Retinal pigment epithelial cell (primary cell): ENCODE measurements at regions not wholly inside any gene's neighbourhood (a gene's known extent, or its start where the extent isn't known, plus 50 kb on each side); places are given as distances from the start of the nearest gene placed in this dataset.

ENCODE experiments used
- DNase-seq: peaks from one replicate; pipeline ENCODE4 v3.0.0-alpha.2; 2010; ENCODE audit warnings: low read depth
- H3K4me3 ChIP-seq: 2 replicates; pipeline ENCODE4 v1.5.1; 2011; ENCODE audit warnings: mild to moderate bottlenecking, low read length, control low read depth, moderate library complexity
- CTCF ChIP-seq: conservative IDR thresholded peaks from 2 replicates; pipeline ENCODE4 v1.5.1; 2011; ENCODE audit warnings: low read depth, low read length, control low read depth, inconsistent platforms

DNA sequence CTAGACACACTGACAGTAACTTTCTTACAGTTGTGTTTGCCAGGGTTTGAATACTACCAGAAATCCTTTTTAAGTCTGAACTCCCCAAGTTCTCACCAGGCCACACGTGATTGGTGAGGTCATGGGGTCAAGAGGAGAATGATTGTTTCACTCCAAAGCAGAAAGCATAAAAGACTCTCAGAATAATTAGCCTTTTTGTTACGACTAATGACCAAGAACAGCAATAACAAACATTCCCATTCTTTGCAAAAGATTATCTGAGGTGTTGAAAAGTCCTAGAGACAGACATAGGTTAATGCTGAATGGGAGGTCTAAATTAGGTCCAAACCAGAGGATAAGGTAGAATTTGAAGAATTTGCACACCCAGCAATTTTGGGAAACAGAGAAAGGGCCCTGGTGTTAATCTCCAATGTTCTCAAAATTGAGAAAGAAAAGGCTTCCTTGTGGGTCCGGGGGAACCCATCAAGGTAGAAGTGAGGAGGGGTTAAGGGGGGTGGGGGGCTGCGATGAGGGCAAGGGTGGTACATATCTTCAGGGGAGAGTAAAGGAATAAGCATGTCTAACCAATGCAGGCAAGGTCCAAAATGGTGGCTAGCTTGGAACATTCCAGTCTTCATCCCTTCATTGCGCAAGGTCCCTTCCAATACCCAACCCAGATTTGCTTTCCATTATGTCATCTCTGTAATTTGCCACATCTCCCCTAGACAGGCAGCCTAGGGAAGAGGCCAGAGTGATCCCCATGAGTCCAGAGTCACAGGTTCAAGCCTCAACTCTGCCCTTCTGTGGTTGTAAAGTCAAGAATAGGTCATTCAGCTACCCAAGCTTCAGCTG is 74.6 kb upstream of the NFIA start:
- no peak overlapping the region for H3K4me3 ChIP-seq
- no peak for DNase-seq
- TF ChIP-seq CTCF: no peak

- no peak for DNase-seq
- TF ChIP-seq CTCF: no peak
- H3K4me3 ChIP-seq: no peak overlapping the region
Observed at GRCh38 chr1:61005614-61006580, 76.5 kb upstream of the NFIA start.

GRCh38 chr1:61004262-61005003 is 77.9 kb upstream of the NFIA start:
- no peak overlapping the region for H3K4me3 ChIP-seq
- no peak for TF ChIP-seq CTCF
- DNase-seq: no peak

DNA sequence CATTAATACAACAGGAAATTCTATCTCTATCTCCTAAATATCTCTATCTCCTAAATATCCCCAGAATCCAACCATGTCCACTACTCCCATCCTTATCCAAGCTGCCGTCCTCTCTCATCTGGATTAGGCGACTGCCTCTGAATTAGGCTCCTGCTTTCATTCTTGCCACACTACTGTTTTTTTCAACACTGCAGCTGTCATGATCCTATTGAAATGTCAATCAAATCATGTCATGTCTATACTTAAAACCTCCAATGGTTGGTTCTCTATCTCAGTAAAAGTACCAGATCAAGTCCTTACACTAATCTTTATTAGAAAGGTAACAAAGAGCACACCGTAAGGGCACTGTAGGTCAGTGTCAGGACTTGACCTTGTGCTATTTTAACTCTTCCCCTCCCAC is 82.0 kb upstream of the NFIA start:
- no peak for DNase-seq
- H3K4me3 ChIP-seq: no peak overlapping the region
- TF ChIP-seq CTCF: no peak

GRCh38 chr1:60998786-60999185 is 83.6 kb upstream of the NFIA start:
- H3K4me3 ChIP-seq: no peak overlapping the region
- no peak for TF ChIP-seq CTCF
- DNase-seq: no peak

DNA sequence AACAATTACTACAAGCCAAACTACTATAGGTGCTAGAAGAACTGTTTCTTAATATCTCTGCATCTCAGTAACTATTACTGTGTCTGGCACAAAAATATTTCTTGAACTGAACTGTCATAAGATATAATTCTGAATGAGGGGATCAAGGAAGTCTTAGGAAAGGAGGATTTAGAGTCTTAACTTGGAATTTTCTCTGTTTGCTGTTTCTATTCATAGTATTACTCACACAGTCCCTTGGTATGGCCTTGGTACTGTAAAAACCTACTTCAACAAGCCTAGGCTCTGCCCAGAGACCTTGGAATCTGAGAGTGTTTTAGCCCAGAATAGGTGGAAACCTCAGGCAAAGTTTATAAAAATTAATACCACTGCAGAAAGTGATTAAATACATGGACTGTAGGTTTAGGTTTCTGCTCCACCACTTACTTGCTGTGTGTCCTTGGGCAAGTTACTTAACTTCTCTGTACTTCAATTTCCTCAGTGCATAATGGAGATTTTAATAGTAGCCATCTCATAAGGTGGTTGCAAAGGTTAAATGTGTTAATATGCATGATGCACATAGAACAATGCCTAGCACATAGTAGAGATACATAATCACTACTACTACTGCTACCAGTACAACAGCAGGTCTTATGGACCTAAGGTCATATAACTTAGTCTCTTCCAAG is 87.4 kb upstream of the NFIA start:
- H3K4me3 ChIP-seq: no peak overlapping the region
- DNase-seq: no peak
- no peak for TF ChIP-seq CTCF
